ENCODE measurements at regions not wholly inside any gene's neighbourhood (a gene's known extent, or its start where the extent isn't known, plus 50 kb on each side); places are given as distances from the start of the nearest gene placed in this dataset.

GRCh38 chr10:58963101-58963534 lies 213.3 kb upstream of the PHYHIPL start:
- no peak for TF ChIP-seq CTCF (IDR thresholded peaks at IDR 0.05; ENCODE audit: control extremely low read depth, extremely low read depth)
- H3K4me1 ChIP-seq (ENCODE audit: control insufficient read depth in 5 of 5, insufficient read depth in 5 of 5, low read length in 5 of 5), result no peaks in the 10 kb centered on the region
- H3K27ac ChIP-seq (ENCODE audit: low read depth in 1 of 2, low read length in 1 of 2), result no peak overlapping the region
- H3K36me3 ChIP-seq (ENCODE audit: control insufficient read depth in 4 of 4, insufficient read depth in 4 of 4, low read length in 4 of 4), result no peaks in the 10 kb centered on the region
- DNase-seq, result no peak
- no peaks in the 10 kb centered on the region for H3K27me3 ChIP-seq (ENCODE audit: control insufficient read depth in 3 of 3, insufficient read depth in 3 of 3, low read length in 2 of 3)
- H3K4me3 ChIP-seq, result no peak overlapping the region
- H3K9me3 ChIP-seq (ENCODE audit: control insufficient read depth in 4 of 4, insufficient read depth in 3 of 4, low read length in 3 of 4), result no peaks in the 10 kb centered on the region
- no peak for ATAC-seq (ENCODE audit: insufficient read depth, low FRiP score)
- 43 to 52% methylated on average over 3 of the region's 3 CpGs for WGBS, 2 donors
- no peak overlapping the region for H3K9ac ChIP-seq (ENCODE audit: insufficient read depth in 1 of 2, low read length in 2 of 2)

GRCh38 chr10:58963723-58964124 lies 212.7 kb upstream of the PHYHIPL start:
- DNase-seq (peak in 2 of 3 donors; percentile 14 to 15), ATAC-seq (ENCODE audit: insufficient read depth, low FRiP score) (no peak)
- WGBS, 2 donors, result 50 to 59% methylated on average over 3 of the region's 3 CpGs
- TF ChIP-seq CTCF (IDR thresholded peaks at IDR 0.05; ENCODE audit: control extremely low read depth, extremely low read depth), result no peak
- H3K4me3 ChIP-seq, result no peak overlapping the region
- no peaks in the 10 kb centered on the region for H3K36me3 ChIP-seq (ENCODE audit: control insufficient read depth in 4 of 4, insufficient read depth in 4 of 4, low read length in 4 of 4)
- no peaks in the 10 kb centered on the region for H3K4me1 ChIP-seq (ENCODE audit: control insufficient read depth in 5 of 5, insufficient read depth in 5 of 5, low read length in 5 of 5)
- H3K27me3 ChIP-seq (ENCODE audit: control insufficient read depth in 3 of 3, insufficient read depth in 3 of 3, low read length in 2 of 3), result no peaks in the 10 kb centered on the region
- H3K9ac ChIP-seq (ENCODE audit: insufficient read depth in 1 of 2, low read length in 2 of 2), result no peak overlapping the region
- H3K27ac ChIP-seq (ENCODE audit: low read depth in 1 of 2, low read length in 1 of 2), result no peak overlapping the region
- H3K9me3 ChIP-seq (ENCODE audit: control insufficient read depth in 4 of 4, insufficient read depth in 3 of 4, low read length in 3 of 4), result no peaks in the 10 kb centered on the region

- no peak overlapping the region for H3K9ac ChIP-seq (ENCODE audit: insufficient read depth in 1 of 2, low read length in 2 of 2)
- H3K27ac ChIP-seq (ENCODE audit: low read depth in 1 of 2, low read length in 1 of 2), result no peak overlapping the region
- H3K36me3 ChIP-seq (ENCODE audit: control insufficient read depth in 4 of 4, insufficient read depth in 4 of 4, low read length in 4 of 4), result no peaks in the 10 kb centered on the region
- no peaks in the 10 kb centered on the region for H3K27me3 ChIP-seq (ENCODE audit: control insufficient read depth in 3 of 3, insufficient read depth in 3 of 3, low read length in 2 of 3)
- no peak for ATAC-seq (ENCODE audit: insufficient read depth, low FRiP score)
- WGBS, 2 donors, result 93 to 97% methylated on average over 1 of the region's 1 CpG
- H3K4me3 ChIP-seq, result no peak overlapping the region
- peaks cover 0 to 3% (median 0%) of the 10 kb centered on the region in 4 donors for H3K9me3 ChIP-seq (ENCODE audit: control insufficient read depth in 4 of 4, insufficient read depth in 3 of 4, low read length in 3 of 4)
- DNase-seq, result no peak
- no peaks in the 10 kb centered on the region for H3K4me1 ChIP-seq (ENCODE audit: control insufficient read depth in 5 of 5, insufficient read depth in 5 of 5, low read length in 5 of 5)
- TF ChIP-seq CTCF (IDR thresholded peaks at IDR 0.05; ENCODE audit: control extremely low read depth, extremely low read depth), result no peak
These were observed 210.6 kb upstream of the PHYHIPL start for GRCh38 chr10:58965855-58966254.

All from lung (tissue), 11 donors.